ENCODE measurements at regions not wholly inside any gene's neighbourhood (a gene's known extent, or its start where the extent isn't known, plus 50 kb on each side); places are given as distances from the start of the nearest gene placed in this dataset.
"Not testable (repeated sequence)": the region's sequence is repeated elsewhere in the genome, so short reads cannot be mapped to it uniquely, and the experiment has no call there.

GRCh38 chr17:15833890-15834289 is 101.8 kb downstream of the TBC1D26 start:
- TF ChIP-seq CTCF, POLR2A (IDR thresholded peaks at IDR 0.05): not testable (repeated sequence)

All from lower leg skin (tissue), 3 donors.